Peyer's patch (tissue), 4 donors: ENCODE measurements at regions not wholly inside any gene's neighbourhood (a gene's known extent, or its start where the extent isn't known, plus 50 kb on each side); places are given as distances from the start of the nearest gene placed in this dataset.
"Not testable (repeated sequence)": the region's sequence is repeated elsewhere in the genome, so short reads cannot be mapped to it uniquely, and the experiment has no call there.

ENCODE experiments used
- CTCF ChIP-seq, 6 experiments: fragments of 450-650 bp in 4 of 6; fragments of 200-600 bp in 2 of 6; sonication (generic) in 1 of 6; IDR thresholded peaks; one replicate each; pipeline ENCODE4 v1.5.1; 2017 to 2019; ENCODE audit warnings: antibody characterized with exemption in 6 of 6, mild to moderate bottlenecking in 3 of 6, moderate library complexity in 1 of 6
- POLR2A ChIP-seq, 2 donors: fragments of 450-650 bp; IDR thresholded peaks; one replicate each; pipeline ENCODE4 v1.5.1; 2017; ENCODE audit warnings: antibody characterized with exemption in 2 of 2, mild to moderate bottlenecking in 2 of 2, moderate library complexity in 2 of 2

DNA sequence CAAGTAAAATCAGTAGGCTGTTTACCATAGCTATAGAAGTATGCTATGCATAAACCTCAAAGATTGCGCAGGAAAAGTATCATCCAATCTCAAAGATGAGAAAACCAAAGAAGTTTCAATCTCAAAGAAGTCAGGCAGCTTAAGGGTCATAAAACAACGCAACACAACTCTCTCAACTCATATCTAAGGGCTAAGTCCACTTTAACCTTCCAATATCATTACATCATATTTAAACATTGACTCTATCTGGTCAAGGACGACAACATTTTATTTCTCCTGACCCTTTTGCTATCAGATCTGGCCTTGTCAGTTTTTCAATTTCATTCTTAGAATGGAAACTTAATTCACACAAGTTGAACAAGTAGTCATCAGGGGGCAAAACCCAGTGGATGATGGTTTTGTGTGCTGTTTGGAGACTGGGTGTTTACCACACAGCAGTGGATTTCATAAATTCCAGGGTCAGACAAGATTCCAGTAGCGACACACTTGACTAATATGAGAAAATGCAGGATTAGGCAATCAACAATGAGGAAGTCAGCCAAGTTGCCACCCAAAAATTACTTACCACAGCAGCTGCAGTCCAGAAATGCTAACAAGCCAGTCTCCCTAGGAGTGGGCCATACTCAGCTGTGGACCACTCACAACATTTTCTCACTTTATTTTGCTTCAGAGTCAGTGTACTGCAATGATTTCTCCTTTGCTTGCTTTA lies 108.7 kb upstream of the NBPF26 start:
- not testable (repeated sequence) for TF ChIP-seq CTCF, POLR2A (IDR thresholded peaks at IDR 0.05)
